Muscle layer of duodenum (tissue), 2 donors: ENCODE measurements at regions not wholly inside any gene's neighbourhood (a gene's known extent, or its start where the extent isn't known, plus 50 kb on each side); places are given as distances from the start of the nearest gene placed in this dataset.

Experiments
- H3K27ac ChIP-seq: one replicate; pipeline ENCODE4 v1.7.0; 2013; ENCODE audit warnings: mild to moderate bottlenecking, low read length
- H3K27me3 ChIP-seq: one replicate; pipeline ENCODE4 v1.7.0; 2013; ENCODE audit warnings: low read depth, mild to moderate bottlenecking, control low read depth, low read length
- H3K36me3 ChIP-seq, 2 donors: one replicate each; pipeline ENCODE4 v1.7.0; 2013; ENCODE audit warnings: low read length in 2 of 2, control low read depth in 1 of 2, mild to moderate bottlenecking in 1 of 2; ENCODE audit not compliant: insufficient read depth in 2 of 2, control insufficient read depth in 1 of 2
- H3K4me1 ChIP-seq, 2 donors: one replicate each; pipeline ENCODE4 v1.7.0; 2013; ENCODE audit warnings: low read length in 2 of 2, mild to moderate bottlenecking in 2 of 2, control low read depth in 1 of 2, moderate library complexity in 1 of 2; ENCODE audit not compliant: insufficient read depth in 2 of 2, control insufficient read depth in 1 of 2
- H3K4me3 ChIP-seq, 2 donors: one replicate each; pipeline ENCODE4 v1.7.0; 2013; ENCODE audit warnings: low read length in 2 of 2, low read depth in 1 of 2, mild to moderate bottlenecking in 1 of 2
- H3K9me3 ChIP-seq, 2 donors: one replicate each; pipeline ENCODE4 v1.7.0; 2013; ENCODE audit warnings: low read length in 2 of 2, control low read depth in 1 of 2, mild to moderate bottlenecking in 1 of 2; ENCODE audit not compliant: control insufficient read depth in 1 of 2
- donor health status: healthy.

GRCh38 chr18:51653507-51654213 is 456.2 kb upstream of the MEX3C start:
- Histone ChIP-seq H3K4me1 (no peaks in the 10 kb centered on the region), H3K9me3 (no peaks in the 10 kb centered on the region), H3K4me3 (no peak overlapping the region), H3K27me3 (no peaks in the 10 kb centered on the region), H3K36me3 (no peaks in the 10 kb centered on the region), H3K27ac (no peak overlapping the region)

GRCh38 chr18:51654488-51655326 is 457.2 kb upstream of the MEX3C start:
- H3K36me3 ChIP-seq, result no peaks in the 10 kb centered on the region
- no peak overlapping the region for H3K27ac ChIP-seq
- no peaks in the 10 kb centered on the region for H3K9me3 ChIP-seq
- H3K4me3 ChIP-seq, result no peak overlapping the region
- H3K4me1 ChIP-seq, result no peaks in the 10 kb centered on the region
- no peaks in the 10 kb centered on the region for H3K27me3 ChIP-seq

- Histone ChIP-seq H3K4me1 (no peaks in the 10 kb centered on the region), H3K27me3 (no peaks in the 10 kb centered on the region), H3K9me3 (no peaks in the 10 kb centered on the region), H3K4me3 (no peak overlapping the region), H3K36me3 (no peaks in the 10 kb centered on the region), H3K27ac (no peak overlapping the region)
Observed at GRCh38 chr18:51655327-51655698, 457.8 kb upstream of the MEX3C start.

- H3K27me3 ChIP-seq, result no peaks in the 10 kb centered on the region
- no peaks in the 10 kb centered on the region for H3K36me3 ChIP-seq
- no peak overlapping the region for H3K4me3 ChIP-seq
- H3K4me1 ChIP-seq, result no peaks in the 10 kb centered on the region
- H3K27ac ChIP-seq, result no peak overlapping the region
- H3K9me3 ChIP-seq, result no peaks in the 10 kb centered on the region
Observed at GRCh38 chr18:51656249-51656648, 458.8 kb upstream of the MEX3C start.

- no peaks in the 10 kb centered on the region for H3K9me3 ChIP-seq
- no peak overlapping the region for H3K4me3 ChIP-seq
- no peak overlapping the region for H3K27ac ChIP-seq
- no peaks in the 10 kb centered on the region for H3K4me1 ChIP-seq
- no peaks in the 10 kb centered on the region for H3K36me3 ChIP-seq
- H3K27me3 ChIP-seq, result no peaks in the 10 kb centered on the region
Observed at GRCh38 chr18:51658436-51658835, 461.0 kb upstream of the MEX3C start.

- Histone ChIP-seq H3K9me3 (no peaks in the 10 kb centered on the region), H3K4me1 (no peaks in the 10 kb centered on the region), H3K4me3 (no peak overlapping the region), H3K27me3 (no peaks in the 10 kb centered on the region), H3K36me3 (no peaks in the 10 kb centered on the region), H3K27ac (no peak overlapping the region)
Observed at GRCh38 chr18:51659781-51660180, 462.3 kb upstream of the MEX3C start.

- Histone ChIP-seq H3K4me3 (no peak overlapping the region), H3K4me1 (no peaks in the 10 kb centered on the region), H3K9me3 (no peaks in the 10 kb centered on the region), H3K27me3 (no peaks in the 10 kb centered on the region), H3K36me3 (no peaks in the 10 kb centered on the region), H3K27ac (no peak overlapping the region)
Observed at GRCh38 chr18:51660188-51660715, 462.8 kb upstream of the MEX3C start.

GRCh38 chr18:51664236-51664635 is 466.8 kb upstream of the MEX3C start:
- H3K9me3 ChIP-seq, result no peaks in the 10 kb centered on the region
- no peaks in the 10 kb centered on the region for H3K4me1 ChIP-seq
- no peak overlapping the region for H3K4me3 ChIP-seq
- no peaks in the 10 kb centered on the region for H3K27me3 ChIP-seq
- H3K27ac ChIP-seq, result no peak overlapping the region
- H3K36me3 ChIP-seq, result no peaks in the 10 kb centered on the region

GRCh38 chr18:51666763-51667191 is 469.3 kb upstream of the MEX3C start:
- no peak overlapping the region for H3K4me3 ChIP-seq
- H3K9me3 ChIP-seq, result no peaks in the 10 kb centered on the region
- H3K36me3 ChIP-seq, result no peaks in the 10 kb centered on the region
- H3K4me1 ChIP-seq, result no peaks in the 10 kb centered on the region
- no peaks in the 10 kb centered on the region for H3K27me3 ChIP-seq
- H3K27ac ChIP-seq, result no peak overlapping the region

- H3K9me3 ChIP-seq, result no peaks in the 10 kb centered on the region
- no peaks in the 10 kb centered on the region for H3K4me1 ChIP-seq
- no peak overlapping the region for H3K4me3 ChIP-seq
Observed at GRCh38 chr18:51668101-51668500, 470.6 kb upstream of the MEX3C start.

GRCh38 chr18:51668607-51669006 is 471.1 kb upstream of the MEX3C start:
- H3K4me3 ChIP-seq, result no peak overlapping the region
- no peak overlapping the region for H3K27ac ChIP-seq
- no peaks in the 10 kb centered on the region for H3K4me1 ChIP-seq
- no peaks in the 10 kb centered on the region for H3K27me3 ChIP-seq
- no peaks in the 10 kb centered on the region for H3K9me3 ChIP-seq
- no peaks in the 10 kb centered on the region for H3K36me3 ChIP-seq

More at GRCh38 chr18:51668101-51668500, 470.6 kb upstream of the MEX3C start:
- Histone ChIP-seq H3K27me3 (no peaks in the 10 kb centered on the region), H3K36me3 (no peaks in the 10 kb centered on the region), H3K27ac (no peak overlapping the region)
